ENCODE measurements at regions not wholly inside any gene's neighbourhood (a gene's known extent, or its start where the extent isn't known, plus 50 kb on each side); places are given as distances from the start of the nearest gene placed in this dataset.

DNA sequence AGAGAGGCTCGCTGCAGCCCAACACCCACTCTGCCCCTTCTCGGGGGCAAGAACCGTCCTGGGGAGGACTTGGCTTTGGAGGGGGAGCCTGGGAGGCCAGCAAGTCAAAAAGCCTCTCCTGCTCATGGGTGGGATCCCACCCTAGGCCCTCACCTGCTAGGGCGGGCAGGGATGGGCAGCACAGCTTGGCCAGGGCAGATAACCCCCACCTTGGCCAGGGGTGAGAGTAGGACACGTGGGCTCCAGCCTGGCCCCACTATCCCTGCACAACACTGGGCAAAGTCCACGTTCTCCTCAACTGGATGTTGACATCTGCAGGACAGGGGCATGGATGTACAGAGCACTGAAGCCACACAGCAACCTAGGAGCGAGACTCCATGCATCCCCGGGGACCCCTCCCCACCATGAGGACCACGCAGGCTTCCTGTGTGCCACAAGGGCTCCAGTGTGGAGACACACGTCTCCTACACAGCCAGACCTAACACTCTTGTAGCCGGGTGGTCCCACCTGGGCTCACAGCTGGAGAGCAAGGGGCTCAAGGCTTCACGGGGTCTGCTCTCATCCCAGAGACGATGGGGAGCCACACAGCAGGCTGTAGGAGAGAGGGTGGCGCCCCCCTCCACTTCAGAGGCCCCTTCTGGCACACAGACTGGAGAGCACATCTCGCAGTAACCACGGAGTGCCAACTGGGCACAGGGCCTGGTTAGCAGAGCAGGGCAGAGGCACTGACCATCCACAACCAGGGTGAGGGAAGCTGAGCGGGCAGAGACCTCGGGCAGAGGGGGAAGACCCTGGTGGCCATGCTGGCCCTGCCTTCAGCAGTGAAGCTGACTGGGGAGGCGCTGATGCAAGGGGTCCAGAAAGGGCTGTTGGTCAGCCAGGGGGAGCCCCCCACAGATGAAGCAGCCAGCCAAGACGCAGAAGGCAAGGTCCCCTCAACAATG, 171.1 kb downstream of the CRYBB2 start:
- no peak for DNase-seq (ENCODE audit: low read depth in 2 of 3, low spot score in 2 of 3)

GRCh38 chr22:25392584-25392983, 171.9 kb upstream of the GRK3 start:
- no peak for DNase-seq (ENCODE audit: low read depth in 2 of 3, low spot score in 2 of 3)

DNA sequence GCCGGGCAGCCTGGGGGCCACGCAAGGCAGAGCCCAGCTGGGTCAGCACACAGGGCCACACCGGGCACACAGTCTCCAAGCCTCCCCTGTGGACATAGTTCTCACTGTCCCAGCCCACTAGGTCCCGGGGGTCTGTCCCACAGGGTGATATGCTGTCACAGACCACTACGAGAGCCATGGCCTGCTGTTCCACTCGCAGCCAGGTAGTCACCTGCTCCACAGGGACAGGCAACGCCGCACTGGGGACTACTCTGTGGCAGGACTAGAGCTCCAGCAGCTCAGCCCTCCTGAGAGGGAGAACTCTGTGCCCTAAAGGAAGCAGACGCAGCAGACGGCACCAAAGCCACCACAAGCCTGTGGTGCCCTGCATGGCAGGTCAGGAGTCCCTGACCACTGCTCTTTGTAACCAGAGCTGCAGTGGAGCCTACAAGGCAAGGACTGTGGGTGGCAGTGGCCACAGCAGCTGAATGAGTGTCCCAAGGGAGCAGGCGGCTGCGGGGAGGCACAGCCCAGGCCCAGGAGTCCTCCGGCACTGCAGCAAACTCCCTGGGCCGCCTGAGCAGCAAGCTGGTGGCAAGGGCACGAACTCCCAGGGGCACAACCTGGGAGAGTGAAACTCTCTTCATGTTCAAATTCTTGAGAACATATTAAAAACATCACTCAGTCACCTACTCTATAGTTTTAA, 171.2 kb upstream of the GRK3 start:
- no peak for DNase-seq (ENCODE audit: low read depth in 2 of 3, low spot score in 2 of 3)

- no peak for DNase-seq (ENCODE audit: low read depth in 2 of 3, low spot score in 2 of 3)
Observed at GRCh38 chr22:25395468-25395867, 169.0 kb upstream of the GRK3 start.

GRCh38 chr22:25395915-25396314, 168.6 kb upstream of the GRK3 start:
- DNase-seq (ENCODE audit: low read depth in 2 of 3, low spot score in 2 of 3) = no peak

DNA sequence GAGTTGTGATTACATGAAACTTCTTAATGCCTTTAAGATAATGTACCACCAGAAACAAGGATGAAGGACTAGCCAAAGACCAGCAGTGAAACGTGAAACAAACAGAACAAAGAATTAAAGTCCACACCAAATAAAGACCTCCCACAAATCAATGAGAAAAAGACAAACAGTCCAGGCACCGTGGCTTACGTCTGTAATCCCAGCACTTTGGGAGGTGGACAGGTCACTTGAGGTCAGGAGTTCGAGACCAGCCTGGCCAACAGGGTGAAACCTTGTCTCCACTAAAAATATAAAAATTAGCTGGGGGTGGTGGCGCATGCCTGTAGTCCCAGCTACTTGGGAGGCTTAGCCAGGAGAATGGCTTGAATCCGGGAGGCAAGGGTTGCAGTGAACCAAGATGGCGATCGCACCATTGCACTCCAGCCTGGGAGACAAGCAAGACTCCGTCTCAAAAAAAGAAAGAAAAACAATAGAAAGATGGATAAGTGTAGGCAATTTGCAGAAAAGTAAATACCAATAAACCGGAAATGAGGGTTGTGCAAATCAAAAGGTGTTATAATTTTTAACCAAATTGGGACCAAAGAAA, 167.8 kb upstream of the GRK3 start:
- no peak for DNase-seq (ENCODE audit: low read depth in 2 of 3, low spot score in 2 of 3)

GRCh38 chr22:25397616-25398015, 166.9 kb upstream of the GRK3 start:
- no peak for DNase-seq (ENCODE audit: low read depth in 2 of 3, low spot score in 2 of 3)

- DNase-seq (ENCODE audit: low read depth in 2 of 3, low spot score in 2 of 3) = peak in 1 of 3 experiments; percentile 17
Observed at GRCh38 chr22:25398591-25399062, 165.8 kb upstream of the GRK3 start.

DNA sequence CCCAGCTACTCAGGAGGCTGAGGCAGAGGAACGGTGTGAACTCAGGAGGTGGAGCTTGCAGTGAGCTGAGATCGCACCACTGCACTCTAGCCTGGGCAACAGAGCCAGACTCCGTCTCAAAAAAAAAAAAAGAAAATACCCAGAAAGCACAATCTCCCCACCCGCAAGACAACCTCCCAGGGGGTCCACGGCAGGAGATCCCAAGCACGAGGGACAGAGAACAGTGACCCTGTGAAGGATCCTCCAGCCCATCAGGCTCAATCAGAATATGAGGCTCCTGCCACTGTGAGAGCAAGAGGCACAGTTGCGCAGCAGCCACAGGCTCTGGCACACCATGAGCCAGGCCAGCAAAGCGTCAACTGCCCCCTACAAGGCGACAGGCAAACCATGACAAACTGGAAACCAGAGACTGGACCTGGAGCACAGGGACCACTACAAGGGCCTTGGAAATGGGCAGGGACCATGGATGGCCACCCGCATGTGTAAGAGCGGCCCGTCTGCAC, 164.8 kb upstream of the GRK3 start:
- no peak for DNase-seq (ENCODE audit: low read depth in 2 of 3, low spot score in 2 of 3)

GRCh38 chr22:25402160-25402500, 162.3 kb upstream of the GRK3 start:
- no peak for DNase-seq (ENCODE audit: low read depth in 2 of 3, low spot score in 2 of 3)

GRCh38 chr22:25402501-25403283, 161.8 kb upstream of the GRK3 start:
- no peak for DNase-seq (ENCODE audit: low read depth in 2 of 3, low spot score in 2 of 3)

- DNase-seq (ENCODE audit: low read depth in 2 of 3, low spot score in 2 of 3) = no peak
Observed at GRCh38 chr22:25403284-25403810, 161.1 kb upstream of the GRK3 start.

GRCh38 chr22:25403811-25404471, 160.5 kb upstream of the GRK3 start:
- DNase-seq (ENCODE audit: low read depth in 2 of 3, low spot score in 2 of 3) = no peak

DNA sequence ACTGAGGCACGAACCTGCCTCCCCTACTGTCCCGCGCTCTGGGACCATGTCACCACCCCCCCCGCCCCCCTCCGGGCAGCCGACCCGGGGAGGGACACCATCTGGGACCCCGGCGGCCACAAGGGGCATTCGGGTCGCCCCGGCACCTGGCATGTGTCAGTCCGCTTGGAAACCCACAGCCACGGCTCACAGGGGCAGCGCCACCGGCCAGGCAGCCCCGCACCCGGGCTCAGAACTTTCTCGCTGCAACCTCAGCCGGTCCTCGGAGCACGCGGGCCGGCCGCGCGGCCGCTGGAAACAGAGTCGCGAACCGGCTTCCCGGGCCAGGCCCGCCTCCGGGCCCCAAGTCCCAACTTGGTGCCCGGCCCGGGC, 159.9 kb upstream of the GRK3 start:
- DNase-seq (ENCODE audit: low read depth in 2 of 3, low spot score in 2 of 3) = no peak

DNA sequence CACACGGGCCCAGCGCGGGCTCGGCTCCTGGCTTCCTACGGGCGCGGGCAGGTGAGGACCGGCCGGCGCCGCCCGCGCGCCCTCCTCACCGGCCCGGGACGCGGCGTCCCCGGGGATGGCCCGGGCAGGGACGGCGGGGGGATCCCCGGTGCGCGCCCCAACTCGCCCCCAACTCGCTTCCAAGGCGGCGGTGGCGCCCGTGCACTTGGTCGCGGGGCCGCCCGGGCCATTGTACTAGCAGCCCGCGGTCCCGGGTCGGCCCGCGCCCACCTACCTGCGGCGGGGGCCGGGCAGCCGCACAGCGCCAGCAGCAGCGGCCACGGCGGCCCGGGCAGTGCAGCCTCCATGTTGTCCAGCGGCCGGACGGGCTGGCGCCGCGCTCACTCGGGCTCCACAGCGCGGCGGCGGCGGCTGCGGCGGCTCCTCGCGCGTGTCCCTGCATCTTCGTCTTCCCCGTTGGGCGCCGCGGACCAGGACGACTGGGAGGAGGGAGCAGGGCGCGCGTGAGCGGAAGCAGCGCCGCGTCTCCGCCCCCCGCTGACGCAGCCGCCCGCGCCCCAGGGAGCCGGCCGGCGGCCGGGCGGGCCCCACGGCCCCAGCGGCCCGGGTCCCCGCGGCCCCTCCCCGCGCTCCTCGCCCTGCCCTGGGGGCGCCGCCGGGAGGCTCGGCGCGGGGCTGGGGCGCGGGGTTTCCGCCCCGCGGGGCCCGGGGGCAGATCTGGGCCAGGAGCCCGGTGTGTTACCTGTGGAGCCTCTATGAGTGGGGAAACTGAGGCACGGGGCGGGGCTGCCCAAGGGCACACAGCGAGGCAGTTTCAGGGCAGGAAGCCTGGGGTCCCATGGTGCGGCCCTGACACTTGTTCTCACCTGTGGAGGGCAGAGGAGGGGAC, 159.3 kb upstream of the GRK3 start:
- DNase-seq (ENCODE audit: low read depth in 2 of 3, low spot score in 2 of 3) = peak in 1 of 3 experiments; percentile 46

GRCh38 chr22:25405841-25406509, 158.5 kb upstream of the GRK3 start:
- no peak for DNase-seq (ENCODE audit: low read depth in 2 of 3, low spot score in 2 of 3)

- DNase-seq (ENCODE audit: low read depth in 2 of 3, low spot score in 2 of 3) = no peak
Observed at GRCh38 chr22:25406510-25407210, 157.8 kb upstream of the GRK3 start.

DNA sequence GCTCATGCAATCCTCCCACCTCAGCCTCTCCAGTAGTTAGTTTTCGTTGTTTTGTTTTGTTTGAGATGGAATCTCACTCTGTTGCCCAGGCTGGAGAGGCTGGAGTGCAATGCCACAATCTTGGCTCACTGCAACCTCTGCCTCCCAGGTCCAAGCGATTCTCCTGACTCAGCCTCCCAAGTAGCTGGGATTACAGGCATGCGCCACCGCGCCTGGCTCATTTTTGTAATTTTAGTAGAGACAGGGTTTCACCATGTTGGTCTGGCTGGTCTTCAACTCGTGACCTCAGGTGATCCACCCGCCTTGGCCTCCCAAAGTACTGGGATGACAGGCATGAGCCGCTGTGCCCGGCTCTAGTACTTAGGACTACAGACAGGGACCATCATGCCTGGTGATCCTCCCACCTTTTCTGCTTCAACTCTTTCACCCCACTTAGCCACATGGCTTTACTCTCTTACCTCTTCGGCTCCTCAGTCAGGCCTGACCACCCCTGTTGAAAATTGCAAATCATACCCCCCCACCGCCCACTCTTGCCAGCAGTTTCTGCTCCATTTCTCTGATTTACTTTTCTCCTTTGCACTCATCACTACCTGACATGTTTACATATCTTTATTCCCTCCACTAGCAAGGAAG, 157.1 kb upstream of the GRK3 start:
- no peak for DNase-seq (ENCODE audit: low read depth in 2 of 3, low spot score in 2 of 3)
